Suprapubic skin (tissue), 3 donors: ENCODE measurements at regions not wholly inside any gene's neighbourhood (a gene's known extent, or its start where the extent isn't known, plus 50 kb on each side); places are given as distances from the start of the nearest gene placed in this dataset.

ENCODE experiments used
- CTCF ChIP-seq, 2 donors: fragments of 200-600 bp in 1 of 2; fragments of 450-650 bp in 1 of 2; sonication (generic) in 1 of 2; IDR thresholded peaks; one replicate each; pipeline ENCODE4 v1.5.1; 2016 to 2019; ENCODE audit warnings: antibody characterized with exemption in 2 of 2, mild to moderate bottlenecking in 1 of 2, moderate library complexity in 1 of 2
- POLR2AphosphoS5 ChIP-seq, 3 donors: sonication (generic); formaldehyde crosslinking; IDR thresholded peaks; one replicate each; pipeline ENCODE4 v1.6.1; 2017; ENCODE audit warnings: antibody characterized with exemption in 3 of 3

GRCh38 chr2:64223055-64223454, 78.8 kb upstream of the PELI1 start:
- TF ChIP-seq CTCF (IDR thresholded peaks at IDR 0.05) (no peak), POLR2AphosphoS5 (IDR thresholded peaks at IDR 0.05) (no peak)
